C1 segment of cervical spinal cord (tissue), 14 donors: ENCODE measurements at regions not wholly inside any gene's neighbourhood (a gene's known extent, or its start where the extent isn't known, plus 50 kb on each side); places are given as distances from the start of the nearest gene placed in this dataset.

Experiments used
- DNase-seq, 14 donors: peaks; one replicate each; lab custom pipeline; 2025; lab: John Stamatoyannopoulos, UW

- no peak for DNase-seq
These were observed 393.3 kb downstream of the NPHP4 start for GRCh38 chr1:5598824-5599395.

DNA sequence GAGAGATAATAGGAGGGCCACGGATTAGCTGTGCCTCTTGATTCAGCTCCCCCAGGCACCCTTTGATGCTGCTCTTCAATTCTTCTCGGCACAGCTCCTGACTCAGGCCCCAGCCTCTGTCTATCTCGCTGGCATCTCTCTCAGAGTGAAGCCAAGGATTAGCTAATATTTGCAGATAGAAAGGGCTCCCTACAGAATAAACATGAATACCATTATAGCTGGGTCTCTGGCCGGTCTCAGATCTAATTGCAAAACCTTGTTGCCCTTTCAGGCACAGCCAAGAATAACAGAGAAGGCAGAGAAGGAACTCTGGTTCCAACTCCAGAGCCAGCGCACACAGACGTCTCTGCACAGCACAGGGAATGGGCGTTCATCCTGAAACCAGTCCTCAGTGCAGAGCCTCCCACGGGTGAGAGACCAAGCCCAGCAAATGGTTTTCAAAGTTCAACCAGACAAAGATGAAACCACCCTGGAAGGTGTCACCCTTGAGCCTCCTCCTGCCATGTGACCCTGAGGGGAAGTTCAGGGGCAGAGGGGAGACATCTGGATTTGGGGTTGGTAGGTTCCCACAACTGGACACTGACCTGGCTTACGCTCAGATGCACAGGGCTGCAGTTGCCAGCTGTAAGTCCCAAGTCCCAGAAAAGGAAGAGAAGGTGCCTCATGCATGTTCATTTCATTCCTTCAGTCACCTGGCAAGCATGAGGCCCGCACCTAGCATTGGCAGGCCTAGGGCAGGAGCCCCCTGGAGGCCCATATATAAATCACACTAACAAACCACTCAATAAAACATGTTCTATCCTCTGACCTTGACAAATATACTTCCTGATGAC lies 394.0 kb downstream of the NPHP4 start:
- DNase-seq: no peak

DNA sequence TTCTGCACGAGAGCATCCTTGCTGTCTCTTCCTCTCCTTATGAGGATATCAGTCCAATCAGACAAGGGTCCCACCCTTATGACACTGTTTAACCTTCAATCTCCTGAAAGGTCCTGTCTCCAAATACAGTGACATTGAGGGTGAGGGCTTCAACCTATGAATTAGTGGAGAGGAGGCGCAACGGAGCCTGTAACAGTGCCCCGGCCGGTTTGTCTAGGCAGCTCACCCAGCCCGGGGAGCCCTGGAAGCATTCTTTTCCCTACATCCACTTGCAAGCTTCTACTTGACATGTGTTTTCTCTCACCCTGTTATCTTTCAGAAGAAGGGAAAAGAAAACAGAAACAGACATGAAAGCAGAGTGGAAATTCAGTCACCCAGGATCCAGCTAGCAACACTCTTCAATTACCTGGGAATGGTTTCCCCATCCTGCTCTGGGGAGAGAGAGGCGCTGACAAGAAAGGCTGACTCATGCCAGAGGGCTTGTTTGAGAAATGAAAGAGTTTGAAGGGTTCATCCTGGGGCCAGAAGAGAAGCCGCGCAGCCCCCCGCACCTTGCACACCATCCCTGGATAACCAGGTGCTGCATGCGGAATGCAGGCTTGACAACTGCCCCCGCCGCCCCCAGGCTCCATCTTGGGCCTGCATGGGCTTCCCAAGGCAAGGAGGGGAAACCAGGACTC lies 394.9 kb downstream of the NPHP4 start:
- no peak for DNase-seq

DNA sequence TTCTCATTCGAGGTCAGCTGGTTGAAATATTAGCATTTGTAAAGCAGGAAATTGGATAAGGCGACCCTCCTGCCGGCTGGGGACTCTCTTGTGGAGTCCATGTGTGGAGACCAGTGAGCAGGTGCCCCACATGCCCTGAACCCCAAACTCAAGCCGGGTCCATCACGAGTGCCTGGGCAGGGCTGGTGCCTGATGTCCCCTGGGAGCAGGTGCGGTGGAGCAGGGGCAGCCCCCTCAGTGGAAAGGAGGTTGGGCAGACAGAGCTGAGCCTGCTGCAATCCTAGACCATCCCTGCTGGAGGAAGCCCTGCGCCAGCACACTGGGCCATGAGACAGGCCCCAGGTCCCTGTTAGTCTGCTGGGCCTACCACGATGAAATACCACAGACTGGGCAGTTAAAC lies 395.6 kb downstream of the NPHP4 start:
- no peak for DNase-seq

DNA sequence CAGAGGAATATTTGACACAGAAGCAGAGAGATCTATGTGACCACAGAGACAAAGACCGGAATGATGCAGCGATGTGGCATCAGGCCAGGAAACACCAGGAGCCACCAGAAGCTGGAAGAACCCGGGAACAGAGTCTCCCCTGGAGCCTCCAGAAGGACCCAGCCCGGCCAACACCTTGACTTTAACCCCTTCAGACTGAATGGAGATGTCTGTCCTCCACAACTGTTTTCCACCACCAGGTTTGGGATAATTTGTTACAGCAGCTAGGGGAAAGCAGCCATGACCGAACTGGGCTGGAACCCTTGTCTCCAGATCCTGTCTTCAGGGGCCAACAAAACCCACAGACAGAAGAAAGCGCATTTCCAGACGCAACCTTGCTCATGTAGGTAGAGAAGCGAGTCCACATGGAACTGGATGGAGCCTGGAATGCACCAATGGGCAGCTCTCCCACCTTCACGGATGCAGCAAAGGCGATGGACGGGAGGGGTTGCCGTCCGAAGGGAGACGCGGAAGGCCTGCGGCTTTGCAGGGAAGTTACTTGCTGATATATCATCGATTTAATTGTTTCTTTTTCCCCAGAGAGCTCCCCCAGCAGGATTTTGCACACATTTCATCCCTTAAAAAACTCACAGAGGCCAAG lies 396.6 kb downstream of the NPHP4 start:
- DNase-seq: no peak

GRCh38 chr1:5594056-5594956 lies 397.9 kb downstream of the NPHP4 start:
- DNase-seq: no peak

- no peak for DNase-seq
These were observed 401.5 kb downstream of the NPHP4 start for GRCh38 chr1:5590717-5591116.

DNA sequence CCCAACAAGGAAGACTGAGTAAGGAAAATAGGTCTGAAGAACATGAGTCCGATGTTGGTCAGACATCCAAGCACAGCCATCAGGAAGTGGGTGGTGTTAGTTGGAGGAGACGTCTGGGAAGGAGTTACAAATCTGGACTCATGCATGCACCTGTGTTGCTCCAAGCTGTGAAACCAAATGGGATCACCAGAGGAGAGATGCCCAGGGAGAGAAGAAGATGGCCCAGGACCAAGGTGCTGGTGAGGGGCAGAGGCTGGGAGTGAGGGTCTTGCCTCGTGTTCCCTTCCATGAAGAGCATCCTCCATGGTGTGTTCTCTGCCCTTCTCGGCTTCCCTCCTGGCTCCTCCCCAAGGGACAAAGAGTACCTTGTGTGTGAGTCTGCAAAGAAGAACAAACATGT lies 405.6 kb downstream of the NPHP4 start:
- DNase-seq: no peak

GRCh38 chr1:5585256-5585655 lies 407.0 kb downstream of the NPHP4 start:
- DNase-seq: no peak

DNA sequence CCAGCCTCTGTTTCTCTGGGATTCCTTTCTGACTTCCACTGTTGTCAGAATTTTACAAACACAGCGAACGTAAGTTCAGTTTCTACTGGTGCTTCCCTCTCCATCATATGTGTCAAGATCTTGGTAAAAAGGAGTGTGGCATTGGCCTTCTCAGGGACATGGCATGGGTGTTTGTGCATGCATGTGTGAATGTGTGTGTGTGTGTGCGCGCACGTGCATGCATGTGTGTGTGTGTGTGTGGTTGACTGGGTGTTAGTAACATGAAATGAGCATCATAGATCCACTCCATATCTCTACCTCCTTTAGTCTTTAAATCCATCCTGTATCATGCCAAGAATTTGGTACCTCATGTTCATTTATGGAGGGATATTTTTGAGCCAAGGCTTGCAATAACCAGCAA lies 411.3 kb downstream of the NPHP4 start:
- no peak for DNase-seq

DNA sequence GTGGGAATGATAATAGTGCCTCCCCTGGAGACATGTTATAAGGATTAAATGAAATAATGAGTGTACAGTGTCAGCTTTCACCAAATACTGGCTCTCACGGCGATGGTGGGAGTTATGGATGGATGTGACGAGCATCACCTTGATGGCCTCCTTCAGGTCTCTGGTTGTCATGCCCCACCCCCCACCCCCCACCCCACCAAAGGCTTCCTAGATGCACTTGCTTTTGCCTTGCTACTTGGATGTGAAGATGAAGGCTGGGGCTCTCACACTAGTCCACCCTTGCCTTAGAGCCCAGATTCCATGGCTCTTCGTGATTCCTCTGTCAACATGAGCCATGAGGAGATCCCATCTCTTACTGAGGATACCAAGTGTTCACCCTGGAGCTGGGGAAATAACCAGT lies 412.3 kb downstream of the NPHP4 start:
- DNase-seq: no peak

- DNase-seq: no peak
These were observed 413.5 kb downstream of the NPHP4 start for GRCh38 chr1:5578690-5579089.

DNA sequence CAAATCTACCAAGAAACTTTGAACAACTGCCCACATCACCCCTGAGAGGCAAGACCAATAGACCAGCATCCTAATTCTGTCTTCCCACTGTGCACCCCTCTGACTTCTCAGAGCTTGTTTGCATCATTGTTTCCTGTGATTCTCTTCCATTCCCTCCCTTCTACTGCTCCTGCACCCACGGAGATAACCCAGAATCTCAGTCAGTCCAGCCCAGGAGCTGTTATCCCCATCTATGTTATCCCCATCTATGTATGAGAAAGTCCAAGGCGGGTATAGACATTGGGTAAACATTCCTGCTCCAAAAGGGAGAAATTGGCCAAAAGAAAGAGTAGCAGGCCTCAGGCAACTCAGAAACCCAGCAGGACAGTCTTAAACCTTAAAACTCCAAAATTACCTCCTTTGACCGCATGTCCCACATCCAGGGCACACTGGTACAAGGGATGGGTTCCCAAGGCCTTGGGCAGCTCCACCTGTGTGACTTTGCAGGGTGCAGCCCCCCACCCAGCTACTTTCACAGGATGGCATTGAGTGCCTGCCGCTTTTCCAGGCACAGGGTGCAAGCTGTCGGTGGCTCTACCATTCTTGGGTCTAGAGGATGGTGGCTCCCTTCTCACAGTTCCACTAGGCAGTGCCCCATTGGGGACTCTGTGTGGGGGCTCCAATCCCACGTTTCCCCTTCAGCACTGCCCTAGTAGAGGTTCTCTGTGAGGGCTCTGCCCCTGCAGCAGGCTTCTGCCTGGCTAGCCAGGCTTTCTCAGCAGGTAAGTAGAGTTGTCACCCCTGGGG lies 414.8 kb downstream of the NPHP4 start:
- DNase-seq: no peak

DNA sequence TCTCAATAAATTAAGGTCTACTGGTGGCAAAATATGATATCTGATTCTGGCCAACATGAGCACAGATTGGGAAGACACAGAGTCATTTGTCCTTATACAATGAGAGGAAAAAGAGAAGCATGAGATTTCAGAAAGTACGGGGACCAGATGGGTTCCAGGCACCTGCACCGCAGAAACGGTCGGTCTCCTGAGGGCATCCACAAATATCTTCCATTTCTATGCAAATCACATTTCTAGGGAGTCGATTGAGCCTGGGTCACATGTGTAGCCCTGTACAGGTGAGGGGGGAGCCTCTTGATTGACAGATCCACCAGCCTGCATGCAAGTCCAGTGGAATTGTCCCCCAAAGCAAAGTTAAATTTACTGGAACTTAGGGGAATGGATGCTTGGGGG lies 415.6 kb downstream of the NPHP4 start:
- no peak for DNase-seq

DNA sequence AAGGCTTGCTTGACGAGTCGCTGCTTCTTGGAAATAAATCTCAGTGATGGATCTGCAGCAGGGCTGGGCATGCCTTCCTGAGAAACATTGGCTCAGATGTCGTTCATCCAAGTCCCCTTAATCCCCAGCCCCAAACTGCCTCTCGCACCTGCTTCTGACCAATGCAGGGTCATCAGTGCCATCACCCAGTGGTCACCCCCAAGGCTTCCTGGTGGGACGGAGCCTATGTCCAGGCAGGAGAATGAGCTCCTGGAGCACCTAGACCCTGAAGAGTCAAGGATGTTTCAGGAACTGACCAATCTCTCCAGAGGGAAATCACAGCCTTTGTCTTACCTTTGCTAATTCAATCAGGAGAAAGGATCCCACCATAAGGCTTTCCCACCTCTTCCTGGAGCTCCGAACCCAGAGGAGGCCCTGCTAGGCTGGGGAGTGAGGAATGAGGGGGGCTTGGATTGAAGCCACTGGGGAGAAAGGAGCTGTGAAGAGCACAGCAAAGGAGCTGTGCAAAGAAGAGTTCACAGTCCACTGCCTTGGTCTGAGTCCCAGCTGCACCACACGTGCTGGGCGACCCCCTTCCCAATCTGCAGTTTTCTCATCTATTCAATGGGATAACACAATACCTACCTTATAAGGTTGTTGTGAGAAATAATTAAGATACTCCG lies 416.1 kb downstream of the NPHP4 start:
- DNase-seq: no peak

- DNase-seq: no peak
These were observed 416.8 kb downstream of the NPHP4 start for GRCh38 chr1:5575396-5575940.

DNA sequence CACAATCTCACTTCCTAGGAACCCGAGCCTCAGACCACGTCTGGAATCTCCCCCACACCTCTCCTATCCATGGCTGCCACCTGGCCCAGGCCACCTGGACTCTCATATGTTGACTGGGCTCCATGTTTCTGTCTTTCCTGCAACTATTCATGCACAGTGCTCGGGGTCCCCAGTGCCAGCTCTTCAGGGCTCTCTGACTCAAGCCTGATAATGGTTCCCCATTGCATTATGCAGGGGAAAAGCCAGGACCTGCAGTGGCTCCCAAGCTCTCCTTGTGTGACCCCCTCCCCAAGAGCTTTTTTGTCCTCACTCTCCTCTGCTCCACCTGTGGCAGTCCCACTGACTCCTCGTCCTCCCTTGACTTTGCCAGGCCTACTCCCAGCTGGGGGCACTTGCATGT lies 417.6 kb downstream of the NPHP4 start:
- no peak for DNase-seq

DNA sequence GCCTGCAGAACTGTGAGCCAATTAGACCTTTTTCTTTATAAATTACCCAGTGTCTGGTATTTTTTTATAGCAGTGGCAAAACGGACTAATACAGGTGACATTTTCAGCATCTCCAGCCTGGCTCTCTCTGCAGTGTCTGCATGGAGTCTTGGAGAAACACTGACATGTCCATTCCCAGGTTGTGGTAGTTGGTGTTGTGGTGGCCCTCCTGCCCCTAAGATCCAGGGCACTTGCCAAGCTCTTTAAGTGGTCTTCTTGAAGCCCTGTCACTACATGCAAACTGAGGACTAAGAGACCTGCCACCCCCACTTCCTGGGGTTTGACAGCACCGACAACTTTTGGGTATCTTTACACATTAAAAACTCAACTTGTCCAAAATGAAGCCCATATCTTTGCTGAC lies 419.4 kb downstream of the NPHP4 start:
- DNase-seq: no peak

GRCh38 chr1:5571861-5572401 lies 420.3 kb downstream of the NPHP4 start:
- DNase-seq: no peak
